ENCODE measurements at regions not wholly inside any gene's neighbourhood (a gene's known extent, or its start where the extent isn't known, plus 50 kb on each side); places are given as distances from the start of the nearest gene placed in this dataset.

GRCh38 chr15:29534378-29534777 lies 264.8 kb upstream of the NSMCE3 start:
- Histone ChIP-seq H3K27ac (ENCODE audit: low read length) (no peak overlapping the region), H3K36me3 (ENCODE audit: control insufficient read depth in 2 of 2, insufficient read depth in 2 of 2, low read length in 2 of 2) (no peaks in the 10 kb centered on the region), H3K4me3 (ENCODE audit: low read length in 2 of 2) (no peak overlapping the region), H3K4me1 (ENCODE audit: control insufficient read depth, insufficient read depth, low read length) (peaks cover 12% of the 10 kb centered on the region), H3K9me3 (ENCODE audit: control insufficient read depth in 2 of 2, low read length in 2 of 2) (no peaks in the 10 kb centered on the region), H3K9ac (ENCODE audit: low read length in 2 of 2) (no peak overlapping the region), H3K27me3 (ENCODE audit: control insufficient read depth in 1 of 2, insufficient read depth in 2 of 2, low read length in 2 of 2) (no peaks in the 10 kb centered on the region)

DNA sequence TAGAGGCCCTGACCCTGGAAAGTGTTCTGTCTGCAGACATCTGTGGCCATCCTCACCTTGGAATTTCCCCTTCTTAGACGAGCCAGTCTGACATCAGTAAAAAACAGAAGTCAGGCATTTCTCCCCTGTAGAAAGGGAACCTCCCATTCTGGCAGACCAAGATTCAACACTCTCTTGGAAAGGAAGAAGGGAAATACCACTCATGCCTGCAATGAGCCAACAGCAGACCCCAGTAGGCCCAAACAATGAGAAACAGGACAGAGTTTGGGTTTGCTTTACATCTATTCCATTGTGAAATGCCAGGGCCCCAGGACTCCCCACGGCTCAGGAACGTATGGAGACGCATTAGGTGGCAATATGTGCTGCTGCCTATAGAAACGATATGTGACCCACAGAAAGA lies 264.0 kb upstream of the NSMCE3 start:
- peaks cover 12% of the 10 kb centered on the region for H3K4me1 ChIP-seq (ENCODE audit: control insufficient read depth, insufficient read depth, low read length)
- H3K9me3 ChIP-seq (ENCODE audit: control insufficient read depth in 2 of 2, low read length in 2 of 2): no peaks in the 10 kb centered on the region
- no peaks in the 10 kb centered on the region for H3K27me3 ChIP-seq (ENCODE audit: control insufficient read depth in 1 of 2, insufficient read depth in 2 of 2, low read length in 2 of 2)
- no peak overlapping the region for H3K27ac ChIP-seq (ENCODE audit: low read length)
- H3K36me3 ChIP-seq (ENCODE audit: control insufficient read depth in 2 of 2, insufficient read depth in 2 of 2, low read length in 2 of 2): no peaks in the 10 kb centered on the region
- H3K4me3 ChIP-seq (ENCODE audit: low read length in 2 of 2): no peak overlapping the region
- no peak overlapping the region for H3K9ac ChIP-seq (ENCODE audit: low read length in 2 of 2)

GRCh38 chr15:29532296-29532695 lies 262.7 kb upstream of the NSMCE3 start:
- Histone ChIP-seq H3K9ac (ENCODE audit: low read length in 2 of 2) (no peak overlapping the region), H3K36me3 (ENCODE audit: control insufficient read depth in 2 of 2, insufficient read depth in 2 of 2, low read length in 2 of 2) (peaks cover 0 to 2% of the 10 kb centered on the region in 2 donors), H3K4me3 (ENCODE audit: low read length in 2 of 2) (no peak overlapping the region), H3K4me1 (ENCODE audit: control insufficient read depth, insufficient read depth, low read length) (peaks cover 7% of the 10 kb centered on the region), H3K27ac (ENCODE audit: low read length) (no peak overlapping the region), H3K9me3 (ENCODE audit: control insufficient read depth in 2 of 2, low read length in 2 of 2) (no peaks in the 10 kb centered on the region), H3K27me3 (ENCODE audit: control insufficient read depth in 1 of 2, insufficient read depth in 2 of 2, low read length in 2 of 2) (no peaks in the 10 kb centered on the region)

- H3K4me1 ChIP-seq (ENCODE audit: control insufficient read depth, insufficient read depth, low read length): peaks cover 7% of the 10 kb centered on the region
- no peak overlapping the region for H3K27ac ChIP-seq (ENCODE audit: low read length)
- no peaks in the 10 kb centered on the region for H3K9me3 ChIP-seq (ENCODE audit: control insufficient read depth in 2 of 2, low read length in 2 of 2)
- peaks cover 0 to 2% of the 10 kb centered on the region in 2 donors for H3K36me3 ChIP-seq (ENCODE audit: control insufficient read depth in 2 of 2, insufficient read depth in 2 of 2, low read length in 2 of 2)
- no peak overlapping the region for H3K9ac ChIP-seq (ENCODE audit: low read length in 2 of 2)
- H3K27me3 ChIP-seq (ENCODE audit: control insufficient read depth in 1 of 2, insufficient read depth in 2 of 2, low read length in 2 of 2): no peaks in the 10 kb centered on the region
- H3K4me3 ChIP-seq (ENCODE audit: low read length in 2 of 2): no peak overlapping the region
Observed at GRCh38 chr15:29530966-29531365, 261.3 kb upstream of the NSMCE3 start.

GRCh38 chr15:29529043-29529442 lies 259.4 kb upstream of the NSMCE3 start:
- Histone ChIP-seq H3K4me3 (ENCODE audit: low read length in 2 of 2) (no peak overlapping the region), H3K27ac (ENCODE audit: low read length) (no peak overlapping the region), H3K9me3 (ENCODE audit: control insufficient read depth in 2 of 2, low read length in 2 of 2) (no peaks in the 10 kb centered on the region), H3K9ac (ENCODE audit: low read length in 2 of 2) (no peak overlapping the region), H3K36me3 (ENCODE audit: control insufficient read depth in 2 of 2, insufficient read depth in 2 of 2, low read length in 2 of 2) (peaks cover 0 to 2% of the 10 kb centered on the region in 2 donors), H3K27me3 (ENCODE audit: control insufficient read depth in 1 of 2, insufficient read depth in 2 of 2, low read length in 2 of 2) (no peaks in the 10 kb centered on the region), H3K4me1 (ENCODE audit: control insufficient read depth, insufficient read depth, low read length) (peaks cover 7% of the 10 kb centered on the region)

DNA sequence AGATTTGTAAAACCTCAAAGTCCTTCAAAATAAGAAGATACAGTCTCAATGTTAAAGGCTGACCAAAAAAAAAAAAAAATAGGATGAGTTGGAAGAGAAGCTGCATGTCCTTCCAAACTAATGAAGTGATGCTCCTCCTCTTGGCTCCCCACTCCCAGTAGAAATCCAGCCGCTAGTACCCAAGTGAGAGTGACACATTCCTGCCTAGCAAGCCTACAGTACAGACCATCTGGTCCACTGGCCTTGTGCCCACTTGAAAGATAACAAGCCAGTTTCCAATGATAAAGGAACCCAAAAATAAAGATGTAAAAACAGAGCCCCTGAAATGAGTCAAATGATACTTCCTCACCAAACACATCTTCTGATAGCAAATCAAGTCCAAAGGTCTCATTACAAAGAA lies 258.7 kb upstream of the NSMCE3 start:
- H3K9me3 ChIP-seq (ENCODE audit: control insufficient read depth in 2 of 2, low read length in 2 of 2): no peaks in the 10 kb centered on the region
- H3K4me1 ChIP-seq (ENCODE audit: control insufficient read depth, insufficient read depth, low read length): peaks cover 1% of the 10 kb centered on the region
- no peak overlapping the region for H3K9ac ChIP-seq (ENCODE audit: low read length in 2 of 2)
- no peak overlapping the region for H3K27ac ChIP-seq (ENCODE audit: low read length)
- no peak overlapping the region for H3K4me3 ChIP-seq (ENCODE audit: low read length in 2 of 2)
- no peaks in the 10 kb centered on the region for H3K27me3 ChIP-seq (ENCODE audit: control insufficient read depth in 1 of 2, insufficient read depth in 2 of 2, low read length in 2 of 2)
- H3K36me3 ChIP-seq (ENCODE audit: control insufficient read depth in 2 of 2, insufficient read depth in 2 of 2, low read length in 2 of 2): peaks cover 0 to 2% of the 10 kb centered on the region in 2 donors

- no peaks in the 10 kb centered on the region for H3K4me1 ChIP-seq (ENCODE audit: control insufficient read depth, insufficient read depth, low read length)
- no peaks in the 10 kb centered on the region for H3K27me3 ChIP-seq (ENCODE audit: control insufficient read depth in 1 of 2, insufficient read depth in 2 of 2, low read length in 2 of 2)
- no peak overlapping the region for H3K4me3 ChIP-seq (ENCODE audit: low read length in 2 of 2)
- H3K9ac ChIP-seq (ENCODE audit: low read length in 2 of 2): no peak overlapping the region
- H3K9me3 ChIP-seq (ENCODE audit: control insufficient read depth in 2 of 2, low read length in 2 of 2): no peaks in the 10 kb centered on the region
- H3K36me3 ChIP-seq (ENCODE audit: control insufficient read depth in 2 of 2, insufficient read depth in 2 of 2, low read length in 2 of 2): peaks cover 0 to 2% of the 10 kb centered on the region in 2 donors
- H3K27ac ChIP-seq (ENCODE audit: low read length): no peak overlapping the region
Observed at GRCh38 chr15:29526802-29527201, 257.2 kb upstream of the NSMCE3 start.

DNA sequence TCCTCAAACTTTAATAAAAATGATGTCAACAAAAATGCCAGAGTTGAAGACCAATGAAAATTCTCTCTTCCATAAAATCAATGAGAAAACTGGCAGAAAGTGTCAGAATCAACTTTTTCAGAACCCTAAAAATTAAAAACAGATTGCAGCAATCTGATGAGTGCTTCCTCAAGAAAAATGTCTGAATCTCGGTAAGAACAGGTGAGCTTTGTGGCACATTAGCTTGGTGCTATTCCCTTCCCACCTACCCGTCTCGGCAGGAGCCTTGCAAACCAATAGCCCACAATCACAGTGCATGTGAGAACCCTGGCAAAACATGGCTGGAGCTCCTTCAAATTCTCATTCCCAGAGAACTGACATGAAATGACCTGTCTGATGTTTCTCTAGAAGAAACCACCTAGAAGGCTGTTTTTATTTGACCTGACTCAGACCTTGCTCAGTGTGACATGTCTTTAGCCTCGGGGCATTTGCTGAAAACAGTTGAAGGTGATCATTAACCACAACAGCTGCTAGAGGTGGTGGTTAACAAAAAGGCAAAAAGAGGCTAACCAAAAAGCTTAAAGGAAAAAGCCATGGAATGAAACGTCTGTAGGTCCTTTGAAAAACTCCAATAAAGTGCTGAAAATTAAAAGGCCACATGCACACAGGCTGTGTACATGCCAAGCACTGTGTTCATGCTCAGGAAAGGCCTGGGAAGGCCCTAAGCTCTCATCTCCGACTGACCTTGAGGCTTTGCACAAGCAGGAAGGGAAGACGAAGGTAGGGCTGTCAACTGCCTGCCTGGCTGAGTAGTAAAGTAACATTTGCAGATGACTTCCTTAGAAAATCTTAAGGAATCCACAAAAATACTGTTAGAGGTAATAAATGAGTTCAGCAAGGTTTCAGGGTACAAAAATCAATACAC lies 253.0 kb upstream of the NSMCE3 start:
- H3K27me3 ChIP-seq (ENCODE audit: control insufficient read depth in 1 of 2, insufficient read depth in 2 of 2, low read length in 2 of 2): no peaks in the 10 kb centered on the region
- peaks cover 3% of the 10 kb centered on the region for H3K4me1 ChIP-seq (ENCODE audit: control insufficient read depth, insufficient read depth, low read length)
- H3K4me3 ChIP-seq (ENCODE audit: low read length in 2 of 2): no peak overlapping the region
- H3K9ac ChIP-seq (ENCODE audit: low read length in 2 of 2): no peak overlapping the region
- H3K9me3 ChIP-seq (ENCODE audit: control insufficient read depth in 2 of 2, low read length in 2 of 2): no peaks in the 10 kb centered on the region
- H3K36me3 ChIP-seq (ENCODE audit: control insufficient read depth in 2 of 2, insufficient read depth in 2 of 2, low read length in 2 of 2): no peaks in the 10 kb centered on the region
- H3K27ac ChIP-seq (ENCODE audit: low read length): no peak overlapping the region

GRCh38 chr15:29518442-29518841 lies 248.8 kb upstream of the NSMCE3 start:
- no peaks in the 10 kb centered on the region for H3K36me3 ChIP-seq (ENCODE audit: control insufficient read depth in 2 of 2, insufficient read depth in 2 of 2, low read length in 2 of 2)
- H3K27ac ChIP-seq (ENCODE audit: low read length): no peak overlapping the region
- no peaks in the 10 kb centered on the region for H3K9me3 ChIP-seq (ENCODE audit: control insufficient read depth in 2 of 2, low read length in 2 of 2)
- no peak overlapping the region for H3K4me3 ChIP-seq (ENCODE audit: low read length in 2 of 2)
- no peak overlapping the region for H3K9ac ChIP-seq (ENCODE audit: low read length in 2 of 2)
- H3K27me3 ChIP-seq (ENCODE audit: control insufficient read depth in 1 of 2, insufficient read depth in 2 of 2, low read length in 2 of 2): no peaks in the 10 kb centered on the region
- H3K4me1 ChIP-seq (ENCODE audit: control insufficient read depth, insufficient read depth, low read length): peaks cover 3% of the 10 kb centered on the region

DNA sequence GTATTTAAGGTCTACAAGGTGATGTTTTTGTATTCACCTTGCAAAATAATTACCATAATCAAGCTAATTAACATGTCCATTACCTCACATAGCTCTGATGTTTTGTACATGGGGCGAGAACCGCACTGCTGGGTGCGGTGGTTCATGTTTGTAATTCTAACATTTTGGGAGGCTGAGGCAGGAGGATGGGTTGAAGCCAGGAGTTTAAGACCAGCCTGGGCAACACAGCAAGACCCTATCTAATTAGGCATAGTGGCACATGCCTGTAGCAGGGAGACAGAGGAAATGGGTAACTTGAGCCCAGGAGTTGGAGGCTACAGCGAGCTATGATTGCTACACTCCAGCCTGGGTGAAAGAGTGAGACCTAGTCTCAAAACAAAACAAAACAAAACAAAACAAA lies 248.2 kb upstream of the NSMCE3 start:
- Histone ChIP-seq H3K9ac (ENCODE audit: low read length in 2 of 2) (no peak overlapping the region), H3K4me1 (ENCODE audit: control insufficient read depth, insufficient read depth, low read length) (peaks cover 3% of the 10 kb centered on the region), H3K27ac (ENCODE audit: low read length) (no peak overlapping the region), H3K4me3 (ENCODE audit: low read length in 2 of 2) (no peak overlapping the region), H3K9me3 (ENCODE audit: control insufficient read depth in 2 of 2, low read length in 2 of 2) (no peaks in the 10 kb centered on the region), H3K27me3 (ENCODE audit: control insufficient read depth in 1 of 2, insufficient read depth in 2 of 2, low read length in 2 of 2) (no peaks in the 10 kb centered on the region), H3K36me3 (ENCODE audit: control insufficient read depth in 2 of 2, insufficient read depth in 2 of 2, low read length in 2 of 2) (no peaks in the 10 kb centered on the region)

GRCh38 chr15:29516929-29517328 lies 247.3 kb upstream of the NSMCE3 start:
- H3K36me3 ChIP-seq (ENCODE audit: control insufficient read depth in 2 of 2, insufficient read depth in 2 of 2, low read length in 2 of 2): no peaks in the 10 kb centered on the region
- no peak overlapping the region for H3K27ac ChIP-seq (ENCODE audit: low read length)
- H3K4me1 ChIP-seq (ENCODE audit: control insufficient read depth, insufficient read depth, low read length): peaks cover 3% of the 10 kb centered on the region
- H3K4me3 ChIP-seq (ENCODE audit: low read length in 2 of 2): no peak overlapping the region
- H3K9ac ChIP-seq (ENCODE audit: low read length in 2 of 2): no peak overlapping the region
- H3K9me3 ChIP-seq (ENCODE audit: control insufficient read depth in 2 of 2, low read length in 2 of 2): no peaks in the 10 kb centered on the region
- no peaks in the 10 kb centered on the region for H3K27me3 ChIP-seq (ENCODE audit: control insufficient read depth in 1 of 2, insufficient read depth in 2 of 2, low read length in 2 of 2)
